ENCODE measurements at regions not wholly inside any gene's neighbourhood (a gene's known extent, or its start where the extent isn't known, plus 50 kb on each side); places are given as distances from the start of the nearest gene placed in this dataset.

DNA sequence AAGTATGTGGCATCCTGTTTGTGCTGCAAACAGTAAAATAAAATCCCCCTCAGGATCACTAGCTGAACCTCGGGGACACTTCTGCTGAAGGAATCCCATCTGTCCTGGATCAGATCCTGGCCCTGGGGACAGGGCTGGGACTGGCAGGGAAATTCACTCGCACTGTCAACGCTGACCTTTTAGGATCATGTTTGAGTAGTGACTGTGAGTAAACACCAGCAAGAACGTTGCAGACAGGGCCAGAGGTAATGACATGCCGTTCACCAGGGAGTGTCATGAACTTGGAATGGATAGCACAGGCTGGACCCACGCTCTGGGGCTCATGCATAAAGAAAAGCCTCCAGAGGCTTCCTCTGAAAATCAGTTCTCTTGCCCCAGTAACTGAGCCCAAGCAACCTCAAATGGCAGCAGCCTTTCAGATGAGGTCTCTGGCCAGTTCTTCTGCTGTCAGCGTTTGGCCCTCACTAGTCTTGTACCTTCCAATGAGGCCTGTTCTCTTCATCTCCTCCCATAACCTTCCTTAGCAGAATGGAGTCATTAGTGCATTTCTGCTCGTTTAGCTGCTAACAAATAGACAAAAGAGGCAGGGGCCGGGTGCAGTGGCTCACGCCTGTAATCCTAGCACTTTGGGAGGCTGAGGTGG, 51.0 kb upstream of the BARX2 start:
- no peak for DNase-seq

DNA sequence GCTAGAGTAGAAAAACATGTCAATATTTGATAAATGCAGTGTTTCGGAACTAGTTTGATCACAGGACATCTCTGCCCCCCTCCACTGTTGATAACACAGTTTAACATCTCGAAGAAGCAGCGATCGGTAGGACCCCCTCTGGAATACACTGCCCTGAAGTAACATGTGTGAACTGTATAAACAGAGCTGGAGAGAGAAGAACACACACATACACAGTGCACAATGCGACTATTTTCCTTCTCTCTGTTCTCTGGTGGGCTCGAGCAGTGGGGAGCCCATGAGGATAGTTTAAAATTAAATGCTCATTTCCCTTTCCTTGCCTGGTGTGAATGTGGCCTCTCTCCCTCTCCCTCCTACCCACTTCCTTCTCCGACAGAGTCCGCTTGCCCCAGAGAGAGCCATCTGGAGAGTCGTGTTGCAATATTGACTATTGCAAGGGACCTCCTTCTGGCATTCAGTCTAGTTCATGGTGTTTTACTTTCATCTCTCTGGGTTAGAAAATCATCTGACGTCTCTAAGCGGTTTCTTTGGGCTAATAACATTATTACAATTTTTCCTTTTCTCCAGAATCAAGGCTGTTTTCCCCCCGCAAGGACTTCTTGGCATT, 51.6 kb upstream of the BARX2 start:
- peak; percentile 21 for DNase-seq

DNA sequence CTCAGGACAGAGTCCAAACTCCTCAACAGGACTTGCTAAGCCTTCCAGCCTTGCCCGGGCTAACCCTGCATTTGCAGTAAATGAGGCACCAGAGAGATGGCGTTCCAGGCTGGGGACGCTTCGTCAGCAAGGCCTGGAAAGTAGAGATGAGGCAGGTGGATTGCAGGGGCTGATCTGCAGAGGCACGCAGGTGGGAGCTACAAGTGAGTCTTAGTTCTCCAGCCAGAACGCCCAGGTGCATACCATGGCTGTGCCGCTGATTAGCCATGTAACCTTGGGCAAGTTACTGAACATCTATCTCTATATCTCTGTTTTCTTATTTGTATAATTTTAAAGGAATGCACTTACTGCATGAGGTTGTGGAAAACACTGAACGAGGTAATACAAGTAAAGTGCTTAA, 52.7 kb upstream of the BARX2 start:
- DNase-seq: no peak

DNA sequence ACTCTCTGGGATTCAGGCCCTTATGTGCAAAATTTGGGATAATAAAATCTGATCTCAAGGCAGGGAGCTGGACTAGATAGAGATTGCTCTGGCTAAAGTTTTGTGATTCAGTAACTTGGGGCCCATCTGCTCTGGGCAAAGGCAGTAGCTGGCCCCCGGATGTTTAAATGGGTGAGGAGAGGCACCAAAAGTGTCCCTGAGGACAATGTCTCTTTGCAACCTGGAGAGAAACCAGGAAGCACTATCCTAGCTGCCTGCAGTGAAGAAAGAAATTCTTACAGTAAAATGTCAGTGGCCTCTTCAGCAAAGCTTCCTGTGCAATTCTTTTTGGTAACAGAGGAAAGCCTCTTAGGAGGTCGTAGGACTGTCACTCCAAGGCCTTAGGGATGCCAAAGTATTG, 54.6 kb upstream of the BARX2 start:
- DNase-seq: no peak

DNA sequence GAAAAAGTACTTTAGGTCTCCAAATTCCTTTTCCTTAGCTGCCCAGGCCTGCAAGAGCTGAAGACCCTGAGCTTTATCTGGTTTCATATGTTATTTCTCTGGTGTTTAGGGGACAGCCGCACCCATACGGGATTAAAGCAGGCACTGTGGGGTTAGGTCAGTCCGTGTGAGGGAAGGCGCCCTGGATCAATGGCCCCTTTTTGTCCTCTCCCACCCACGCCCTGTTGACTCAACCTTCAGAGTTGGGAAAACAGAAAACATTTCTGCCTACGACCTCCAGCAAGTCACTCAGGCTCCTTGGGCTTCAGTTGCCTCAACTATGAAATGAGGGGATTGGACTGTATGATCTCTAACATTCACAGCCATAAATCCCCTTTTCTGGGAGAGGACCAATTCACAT, 55.2 kb upstream of the BARX2 start:
- no peak for DNase-seq

DNA sequence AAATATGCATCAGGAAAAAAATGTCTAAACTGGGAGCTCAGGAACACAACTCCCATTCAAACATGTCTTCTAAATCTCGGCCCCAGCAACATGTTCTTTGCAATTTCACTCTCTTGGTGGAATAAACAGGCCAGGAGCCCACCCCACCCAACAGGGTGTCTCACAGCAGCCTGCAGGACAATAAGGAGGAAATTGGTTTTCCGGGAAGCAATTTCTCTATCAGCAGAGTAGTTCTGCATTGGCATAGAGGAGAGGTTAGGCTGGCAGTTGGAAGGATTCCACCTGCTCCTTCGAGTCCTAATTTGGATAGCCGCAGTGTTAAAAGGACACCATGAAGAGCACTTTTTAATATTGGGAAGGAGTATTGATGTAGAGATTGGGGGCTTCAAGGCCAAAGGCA, 55.9 kb upstream of the BARX2 start:
- DNase-seq: no peak

DNA sequence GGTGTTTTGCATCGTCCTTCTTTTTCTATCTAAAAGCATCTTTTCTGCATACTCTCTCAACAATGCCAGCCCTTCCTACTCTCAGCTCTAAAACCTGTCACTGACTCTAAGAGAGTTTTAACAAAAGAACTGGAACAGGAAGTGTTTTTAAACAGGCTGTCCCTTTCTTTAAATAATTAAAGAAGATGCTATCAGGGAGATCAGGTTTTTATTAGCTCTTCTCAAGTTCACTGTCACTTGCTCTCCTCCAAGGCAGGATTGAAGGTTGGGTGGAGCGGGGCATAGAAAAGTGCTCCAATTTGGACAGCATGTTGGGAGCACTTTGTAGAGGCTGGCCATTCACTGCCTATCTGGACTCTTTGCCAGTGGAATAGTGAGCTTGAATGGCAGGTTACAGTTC, 56.4 kb upstream of the BARX2 start:
- DNase-seq: no peak

DNA sequence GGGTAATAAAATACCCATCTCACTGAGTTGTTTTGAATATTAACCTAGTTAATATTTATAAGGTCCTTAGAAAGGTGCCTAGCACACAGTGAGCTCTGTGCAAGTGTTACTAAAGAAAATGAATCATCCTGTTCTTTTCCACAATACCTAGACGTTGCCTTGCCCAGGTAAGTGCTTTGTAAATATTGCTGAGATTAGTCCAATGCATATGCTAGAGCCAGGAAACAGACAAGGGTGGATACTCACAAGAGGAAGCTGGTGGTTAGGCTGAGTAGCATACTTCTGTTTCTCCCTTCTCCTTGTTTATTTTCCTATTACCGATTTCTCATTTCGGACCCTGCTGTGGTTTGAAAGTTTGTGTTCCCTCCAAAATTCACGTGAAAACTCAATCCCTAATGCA, 58.1 kb upstream of the BARX2 start:
- DNase-seq: no peak

DNA sequence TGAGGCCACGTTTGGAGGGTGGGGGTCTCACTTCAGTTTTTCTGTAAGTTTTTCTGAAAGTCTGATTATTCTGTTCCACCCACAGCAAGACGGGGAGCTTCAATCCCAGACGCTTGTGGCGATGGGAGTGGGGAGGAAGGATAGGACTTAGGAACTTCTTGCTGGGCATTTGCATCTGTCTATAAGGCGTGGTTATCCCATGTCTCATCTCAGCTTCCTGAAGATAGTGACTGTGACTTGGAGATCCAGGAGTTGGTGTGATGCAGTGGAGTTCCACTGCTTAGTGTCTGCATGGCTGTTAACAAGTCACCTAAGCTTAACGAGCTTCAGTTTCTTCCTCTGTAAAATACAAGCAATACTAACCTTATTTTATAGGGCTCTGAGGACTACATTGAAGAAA, 58.9 kb upstream of the BARX2 start:
- no peak for DNase-seq

DNA sequence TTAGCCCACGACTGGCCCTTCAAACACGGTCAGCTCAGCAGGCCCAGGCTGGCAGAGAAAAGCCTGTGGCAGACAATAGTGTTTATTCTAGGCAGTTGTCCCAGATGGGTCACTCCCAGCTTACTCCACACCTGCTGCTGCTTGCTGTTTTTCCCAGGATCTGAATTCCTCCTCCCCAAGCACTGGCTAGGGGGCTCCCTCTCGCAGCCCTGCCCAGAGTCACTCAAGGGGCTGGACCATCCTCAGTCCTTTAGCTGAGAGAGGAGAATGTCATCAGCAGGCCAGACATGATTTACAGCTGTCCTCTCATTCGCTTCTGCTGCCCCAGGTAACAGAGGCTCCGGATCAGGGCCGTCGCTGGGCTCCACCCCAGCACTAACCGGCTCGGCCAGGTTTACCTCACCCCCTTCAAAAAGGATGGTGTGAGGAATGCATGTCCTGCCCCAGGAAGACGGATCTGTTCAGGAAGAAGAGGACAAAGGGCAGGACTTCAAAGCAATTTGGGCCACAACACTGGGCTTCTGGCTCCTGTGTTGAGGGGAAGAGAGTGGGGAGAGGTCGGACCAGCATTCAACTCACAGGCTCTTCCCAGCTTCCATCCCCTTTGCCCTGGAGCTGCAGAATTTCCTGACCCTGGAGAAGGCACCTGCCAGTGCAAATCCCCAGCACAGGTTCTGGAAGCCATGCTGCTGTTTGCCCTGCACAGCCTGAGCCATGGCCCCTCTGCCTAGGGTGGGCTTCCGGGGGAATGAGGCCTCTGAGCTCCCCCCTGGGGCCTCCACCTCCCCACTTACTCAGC, 59.7 kb upstream of the BARX2 start:
- peak; percentile 57 for DNase-seq

DNA sequence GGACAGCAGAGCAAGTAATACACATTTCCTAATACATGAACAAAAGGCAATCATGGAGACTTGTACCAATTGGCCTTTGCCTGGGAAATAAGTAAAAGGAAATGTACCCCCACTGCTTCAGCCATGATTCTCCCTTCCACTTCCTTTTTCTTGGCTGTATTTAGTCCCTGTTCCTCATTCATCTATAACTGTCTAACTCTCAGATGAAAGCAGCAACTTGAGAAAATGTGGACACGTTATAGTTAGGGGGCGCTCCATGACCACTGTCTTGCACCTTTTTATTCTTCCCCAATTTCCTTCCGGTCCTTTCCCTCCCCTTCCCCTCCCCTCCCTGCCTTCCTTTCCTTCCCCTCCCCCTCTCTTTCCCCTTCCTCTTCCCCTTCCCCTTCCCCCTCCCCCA, 61.3 kb upstream of the BARX2 start:
- DNase-seq: no peak

DNA sequence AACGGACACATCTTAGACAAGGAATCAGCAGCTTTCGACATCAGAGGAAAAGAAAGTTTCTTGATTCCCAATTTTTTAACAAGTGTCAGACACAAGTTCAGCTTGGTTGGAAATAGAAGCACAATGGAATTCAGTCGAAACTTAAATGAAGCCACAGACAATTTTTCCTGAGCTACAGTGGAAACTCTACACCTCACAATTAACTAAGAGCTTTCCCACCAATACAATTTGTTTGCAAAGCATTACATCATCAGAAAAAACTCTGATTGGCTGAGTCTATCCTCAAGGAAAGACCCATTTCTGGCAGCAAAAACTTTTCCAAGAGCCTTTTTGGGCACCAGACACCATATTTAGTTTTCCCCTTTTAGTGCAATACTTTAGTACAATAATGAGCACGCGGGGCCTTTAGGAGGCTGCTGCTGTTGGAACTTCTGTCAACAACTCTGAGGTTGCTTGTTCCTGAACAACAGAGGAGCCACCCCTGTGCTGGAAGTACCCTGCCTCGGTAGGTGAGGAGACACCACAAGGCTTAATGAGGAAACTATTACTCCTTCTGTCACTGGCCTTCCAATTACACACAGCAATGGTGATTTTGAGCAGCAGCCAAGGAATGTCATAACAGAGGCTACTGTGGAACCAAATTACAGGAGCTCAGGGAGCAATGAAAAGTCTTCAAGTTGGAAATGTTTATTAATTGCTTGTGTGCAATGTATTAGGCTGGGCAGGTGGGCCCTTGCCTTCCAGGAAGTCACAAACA, 61.9 kb upstream of the BARX2 start:
- DNase-seq: peak; percentile 41

DNA sequence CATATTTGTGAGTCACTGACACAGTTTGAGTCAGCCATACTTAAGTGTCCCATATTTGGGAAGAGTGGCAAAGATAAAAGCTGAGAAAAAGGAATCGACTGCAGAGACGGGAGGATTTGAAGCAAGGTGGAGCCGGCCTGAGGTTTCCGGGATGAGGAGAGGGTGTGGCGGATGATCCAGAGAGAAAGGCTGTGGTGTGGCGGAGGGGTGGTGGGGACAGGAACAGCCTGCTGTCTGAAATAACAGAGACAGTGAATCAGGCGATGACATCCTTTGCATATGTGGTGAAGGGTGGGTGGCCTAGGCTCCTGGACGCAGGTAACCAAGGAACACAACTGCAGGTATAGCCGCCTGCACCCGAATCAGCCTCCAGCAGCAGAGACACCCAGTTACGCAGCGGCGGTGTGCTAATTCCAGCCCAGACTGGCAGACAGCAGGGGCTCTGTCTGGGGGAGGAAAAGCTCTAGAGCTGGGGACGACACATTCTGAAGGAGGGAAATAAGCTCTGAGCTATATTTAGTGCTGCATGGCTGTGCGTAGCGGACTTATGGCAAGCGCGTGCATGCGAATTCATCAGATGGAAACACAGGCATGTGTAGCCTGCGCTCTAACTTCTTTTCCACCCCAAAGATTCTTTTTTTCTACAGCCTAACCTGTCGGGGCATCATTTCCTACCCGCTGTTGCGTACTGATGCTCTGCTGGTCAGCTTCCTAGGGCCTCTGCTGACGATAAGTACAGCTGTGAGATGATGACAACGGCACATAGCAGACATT, 62.7 kb upstream of the BARX2 start:
- DNase-seq: peak; percentile 56

DNA sequence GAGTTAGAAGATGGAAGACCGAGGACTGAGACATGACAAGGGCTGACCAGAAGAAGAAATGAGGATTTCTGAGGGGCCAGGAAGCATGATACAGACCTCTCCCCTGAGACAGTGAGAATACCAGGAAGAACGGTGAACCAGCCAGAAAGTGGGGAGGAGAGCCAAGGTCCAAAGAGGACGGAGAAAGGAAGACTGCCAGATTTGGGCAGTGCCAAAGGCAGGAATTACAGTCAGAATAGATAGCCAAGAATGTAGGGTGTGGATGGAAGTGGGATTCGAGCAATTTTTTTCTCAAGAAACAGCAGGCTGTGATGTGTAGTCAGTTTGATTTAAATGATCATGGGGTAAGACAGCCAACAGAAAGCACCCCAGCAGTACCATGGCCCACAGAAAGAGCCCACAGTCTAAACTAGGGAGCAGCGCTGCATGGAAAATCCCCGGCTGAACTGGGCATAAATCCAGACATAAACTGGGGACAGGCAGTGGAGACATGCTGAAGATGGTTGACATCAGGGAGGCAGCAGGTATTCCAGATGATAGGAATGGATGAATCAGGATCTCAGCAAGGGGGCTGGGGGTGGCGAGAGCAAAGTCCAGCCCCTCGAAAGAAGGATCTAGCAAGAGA, 67.3 kb upstream of the BARX2 start:
- no peak for DNase-seq

DNA sequence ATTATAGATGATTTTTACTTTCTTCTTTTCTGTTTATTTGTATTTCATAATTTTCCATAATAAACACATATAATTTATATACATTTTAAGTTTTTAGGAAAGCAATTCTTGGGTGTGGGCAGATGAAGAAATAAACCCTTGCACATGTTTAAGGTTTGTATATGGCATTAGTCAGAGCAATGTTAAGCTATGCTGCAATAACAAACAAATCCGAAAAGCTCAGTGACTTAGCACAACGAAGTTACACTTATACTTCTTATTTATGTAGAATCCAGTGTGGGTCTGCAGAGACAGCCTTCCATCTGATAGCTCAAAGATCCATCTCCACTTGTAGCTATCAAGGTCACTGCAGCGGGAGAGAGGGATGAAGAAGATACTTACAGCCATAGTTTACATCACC, 68.5 kb upstream of the BARX2 start:
- no peak for DNase-seq

DNA sequence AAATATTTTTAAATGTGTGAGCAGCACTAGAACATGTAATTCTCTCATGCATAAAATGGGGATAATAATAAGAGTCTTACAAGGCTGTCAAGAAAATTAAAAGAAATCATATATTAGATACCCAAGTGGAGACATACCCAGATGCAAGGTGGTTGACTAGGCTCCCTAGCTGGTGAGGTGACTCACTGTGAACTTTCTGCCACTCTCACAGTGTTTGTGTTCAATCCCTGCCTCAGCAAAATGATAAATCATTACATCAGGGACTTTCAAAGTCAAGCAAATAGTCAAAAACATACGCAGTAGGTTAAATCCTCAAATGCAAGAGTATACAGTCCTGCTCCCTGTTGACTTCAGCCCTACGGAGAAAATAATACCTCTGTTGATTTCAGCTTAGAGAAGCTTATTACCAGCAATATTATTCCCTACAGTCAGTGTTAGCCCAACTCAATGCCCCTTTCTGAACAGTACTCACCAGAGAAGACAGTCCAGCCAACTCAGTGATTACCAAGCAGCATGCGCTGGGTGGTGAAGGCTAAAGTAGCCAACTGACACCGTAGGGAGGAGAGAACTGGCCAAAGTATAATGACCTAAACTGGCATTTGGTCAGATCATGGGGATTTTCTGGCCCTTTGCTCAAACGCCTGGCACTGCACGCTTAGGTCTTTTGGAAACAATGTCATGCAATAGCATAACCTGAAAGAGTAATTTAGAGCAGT, 73.1 kb upstream of the BARX2 start:
- no peak for DNase-seq

DNA sequence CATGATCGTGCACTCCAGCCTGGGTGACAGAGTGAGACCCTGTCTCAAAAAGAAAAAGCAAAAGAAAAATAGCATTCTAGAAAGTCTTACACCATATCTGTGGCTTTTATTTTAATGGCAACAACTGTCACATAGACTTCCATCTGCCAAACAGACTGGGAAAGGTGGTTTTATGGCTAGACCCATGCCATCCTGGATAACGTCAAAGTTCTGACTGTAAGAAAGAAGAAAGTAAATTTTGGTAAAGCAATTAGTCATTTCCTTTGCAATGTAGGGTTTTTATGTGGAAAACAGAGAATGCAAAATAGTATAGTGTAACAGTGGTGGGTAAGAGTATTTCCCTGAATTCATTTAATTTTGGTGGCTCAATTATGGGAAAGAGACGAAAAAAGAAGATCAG, 75.5 kb upstream of the BARX2 start:
- DNase-seq: no peak

DNA sequence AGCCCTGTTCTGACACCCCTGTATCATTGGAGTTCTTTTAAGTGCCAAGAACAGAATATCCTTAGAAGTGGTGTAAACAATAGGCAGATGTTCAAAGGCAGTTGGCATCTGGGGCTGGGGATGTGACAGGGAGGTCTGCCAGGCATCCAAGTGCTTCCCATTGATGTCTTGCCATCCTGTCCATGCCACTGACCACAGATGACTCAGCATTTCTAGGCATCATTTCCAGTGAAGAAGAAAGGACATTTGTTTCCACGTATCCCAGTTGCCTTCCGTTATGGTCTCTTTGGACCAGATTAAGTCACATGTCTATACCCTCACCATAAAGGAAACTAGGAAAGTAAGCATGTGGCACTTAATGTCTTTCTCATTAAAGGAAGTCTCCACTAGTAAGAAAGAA, 76.7 kb upstream of the BARX2 start:
- no peak for DNase-seq

DNA sequence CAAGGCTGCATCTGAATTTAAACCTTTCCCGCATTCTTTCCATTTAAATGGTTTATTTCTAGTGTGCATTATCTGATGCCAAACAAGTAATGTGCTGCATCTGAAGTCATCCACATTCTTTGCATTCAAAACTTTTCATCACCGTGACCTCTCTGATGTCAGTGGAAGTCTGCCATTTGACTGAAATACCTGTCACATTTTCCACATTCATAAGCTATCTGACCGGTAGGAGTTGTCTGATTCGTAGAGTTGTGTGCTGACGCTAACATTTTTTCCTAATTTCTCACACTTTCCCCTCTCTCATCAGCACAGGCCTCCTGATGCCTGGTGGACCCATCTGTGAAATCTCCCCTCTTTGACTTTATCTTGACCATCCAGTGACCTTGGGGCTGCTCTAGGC, 79.9 kb upstream of the BARX2 start:
- no peak for DNase-seq

DNA sequence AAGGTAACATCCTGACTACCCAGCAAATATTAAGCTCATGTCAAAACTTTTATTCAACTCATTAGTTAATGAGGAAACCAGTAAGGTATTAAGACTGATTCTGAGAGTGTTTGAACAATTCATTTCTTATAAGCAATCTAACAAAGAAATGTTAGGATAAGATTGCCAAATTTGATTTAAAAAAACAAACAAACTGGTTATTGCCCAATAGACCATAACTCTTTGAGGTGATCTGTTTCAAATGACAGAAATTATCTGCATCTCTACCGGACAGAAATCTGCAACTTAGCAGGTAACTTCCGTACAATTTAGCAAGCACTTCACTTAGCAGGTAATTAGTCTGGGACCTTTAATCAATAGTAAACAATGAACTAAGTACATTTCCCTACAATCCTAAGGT, 82.9 kb upstream of the BARX2 start:
- no peak for DNase-seq

DNA sequence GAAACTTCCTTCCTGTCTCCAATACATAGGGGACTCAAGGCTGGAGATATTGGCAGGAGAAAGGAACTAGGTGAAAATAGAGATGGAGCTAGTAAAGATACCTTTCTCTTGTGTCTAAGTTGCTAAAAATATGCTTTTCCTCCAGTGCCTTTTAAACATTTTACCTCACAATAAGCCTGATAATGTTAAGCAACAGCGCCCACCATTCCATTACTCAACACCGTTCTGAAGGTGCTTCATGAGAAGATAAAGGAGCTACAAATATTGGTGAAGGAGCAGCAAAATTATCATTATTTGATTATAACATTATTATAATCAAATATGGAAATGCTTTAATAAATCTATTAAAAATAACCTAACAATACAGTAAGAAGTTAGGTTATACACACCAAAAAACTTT, 83.6 kb upstream of the BARX2 start:
- DNase-seq: no peak

DNA sequence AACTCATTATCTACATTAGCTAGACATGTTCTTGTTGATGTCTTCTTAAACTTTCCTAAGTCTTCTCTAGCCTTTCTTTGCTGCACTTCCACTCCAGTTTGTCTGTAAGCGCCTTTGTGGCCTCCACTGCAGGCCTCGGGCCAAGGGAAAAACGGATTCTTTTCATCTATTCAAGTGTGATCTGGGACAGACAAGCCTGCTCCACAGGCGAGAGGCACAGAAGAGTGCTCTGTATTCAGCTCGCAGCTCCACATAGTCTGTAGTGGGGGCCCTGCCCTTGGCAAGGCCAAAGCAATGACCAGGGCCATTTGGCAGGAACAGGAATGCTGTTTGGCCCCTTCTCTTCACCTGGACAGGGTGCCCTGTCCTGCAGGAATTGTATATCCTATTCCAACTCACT, 84.1 kb upstream of the BARX2 start:
- peak; percentile 49 for DNase-seq

Measured in eye (tissue), 1 donor.